NCI-H460 (cell line): ENCODE measurements at regions not wholly inside any gene's neighbourhood (a gene's known extent, or its start where the extent isn't known, plus 50 kb on each side); places are given as distances from the start of the nearest gene placed in this dataset.
"Not testable (repeated sequence)": the region's sequence is repeated elsewhere in the genome, so short reads cannot be mapped to it uniquely, and the experiment has no call there.

ENCODE experiments used
- DNase-seq: peaks from one replicate; pipeline ENCODE4 v3.0.0-alpha.2; 2016; ENCODE audit warnings: low read depth; ENCODE audit errors: extremely low read depth

GRCh38 chr14:34381304-34381703 lies 80.7 kb downstream of the SPTSSA start:
- DNase-seq: not testable (repeated sequence)

GRCh38 chr14:34380471-34380845 lies 81.6 kb downstream of the SPTSSA start:
- DNase-seq: no peak

- no peak for DNase-seq
Measured at GRCh38 chr14:34379816-34380470, 82.1 kb downstream of the SPTSSA start.

- DNase-seq: no peak
Measured at GRCh38 chr14:34376649-34377267, 85.3 kb downstream of the SPTSSA start.

GRCh38 chr14:34374998-34375740 lies 86.9 kb downstream of the SPTSSA start:
- DNase-seq: no peak

- no peak for DNase-seq
Measured at GRCh38 chr14:34373191-34373590, 88.8 kb downstream of the SPTSSA start.

- no peak for DNase-seq
Measured at GRCh38 chr14:34372786-34373185, 89.3 kb downstream of the SPTSSA start.

GRCh38 chr14:34369648-34370030 lies 92.4 kb downstream of the SPTSSA start:
- no peak for DNase-seq

GRCh38 chr14:34368971-34369647 lies 92.9 kb downstream of the SPTSSA start:
- no peak for DNase-seq

- DNase-seq: no peak
Measured at GRCh38 chr14:34368115-34368970, 93.7 kb downstream of the SPTSSA start.

GRCh38 chr14:34365309-34365915 lies 96.6 kb downstream of the SPTSSA start:
- peak; percentile 38 for DNase-seq

- DNase-seq: no peak
Measured at GRCh38 chr14:34364201-34364600, 97.8 kb downstream of the SPTSSA start.

GRCh38 chr14:34363733-34364134 lies 98.3 kb downstream of the SPTSSA start:
- DNase-seq: no peak

- DNase-seq: no peak
Measured at GRCh38 chr14:34362641-34363251, 99.3 kb downstream of the SPTSSA start.

GRCh38 chr14:34361504-34362011 lies 100.5 kb downstream of the SPTSSA start:
- DNase-seq: no peak

- no peak for DNase-seq
Measured at GRCh38 chr14:34359420-34360117, 102.5 kb downstream of the SPTSSA start.

- no peak for DNase-seq
Measured at GRCh38 chr14:34356264-34356654, 105.8 kb downstream of the SPTSSA start.

GRCh38 chr14:34355584-34356263 lies 106.3 kb downstream of the SPTSSA start:
- no peak for DNase-seq
